Thyroid gland (tissue), 4 donors: ENCODE measurements at regions not wholly inside any gene's neighbourhood (a gene's known extent, or its start where the extent isn't known, plus 50 kb on each side); places are given as distances from the start of the nearest gene placed in this dataset.

ENCODE experiments used
- CTCF ChIP-seq, 6 experiments: fragments of 200-600 bp in 3 of 6; fragments of 450-650 bp in 3 of 6; sonication (generic) in 3 of 6; IDR thresholded peaks; one replicate each; pipeline ENCODE4 v1.5.1; 2016 to 2019; ENCODE audit warnings: antibody characterized with exemption in 6 of 6, mild to moderate bottlenecking in 2 of 6, inconsistent platforms in 1 of 6, moderate library complexity in 1 of 6
- POLR2A ChIP-seq, 2 donors: fragments of 450-650 bp; IDR thresholded peaks; one replicate each; pipeline ENCODE4 v1.6.1; 2017; ENCODE audit warnings: antibody characterized with exemption in 2 of 2, mild to moderate bottlenecking in 2 of 2, moderate library complexity in 1 of 2

DNA sequence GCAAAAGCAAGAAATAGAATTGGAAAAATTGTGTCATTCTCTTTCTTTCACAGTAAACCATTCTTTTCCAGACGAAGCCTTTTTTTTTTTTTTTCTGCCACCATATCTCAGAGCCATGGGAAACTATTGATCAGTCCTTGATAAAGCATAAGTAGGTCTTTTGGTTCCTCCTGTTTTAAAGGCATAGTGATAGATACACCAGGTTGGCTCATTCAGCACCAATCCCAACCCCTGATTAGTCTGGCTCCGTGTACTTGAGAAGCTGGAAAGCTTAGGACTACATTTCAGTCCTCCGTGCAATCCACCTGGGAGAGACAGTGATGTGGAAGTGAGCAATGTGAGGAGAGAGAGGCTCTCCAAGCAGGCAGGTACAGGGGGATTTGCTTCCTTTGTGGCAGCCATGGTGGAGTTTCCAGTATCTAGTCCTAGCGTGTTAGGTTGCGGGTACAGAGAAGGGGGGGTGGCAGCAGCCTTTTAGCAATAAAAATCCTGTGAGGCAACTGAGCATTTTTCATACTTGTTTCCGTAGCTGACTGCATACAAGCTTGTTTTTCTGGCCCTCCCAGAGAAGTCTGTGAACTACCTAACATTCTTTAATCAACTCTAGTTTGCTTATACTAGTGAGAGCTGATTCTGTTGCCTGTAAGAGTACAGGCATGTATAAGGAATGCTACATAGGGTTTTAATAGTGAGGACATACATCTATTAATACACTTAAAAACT, 127.4 kb upstream of the CTTNBP2 start:
- TF ChIP-seq CTCF (IDR thresholded peaks at IDR 0.05) = no peak
- TF ChIP-seq POLR2A (IDR thresholded peaks at IDR 0.05) = no peak
